ENCODE measurements at regions not wholly inside any gene's neighbourhood (a gene's known extent, or its start where the extent isn't known, plus 50 kb on each side); places are given as distances from the start of the nearest gene placed in this dataset.

GRCh38 chr5:176711883-176712282 lies 64.6 kb downstream of the TSPAN17 start:
- Histone ChIP-seq H3K27me3 (peaks cover 5% of the 10 kb centered on the region), H3K9me3 (ENCODE audit: low read depth) (no peaks in the 10 kb centered on the region), H2AFZ (no peak overlapping the region), H3K4me3 (no peak overlapping the region), H3K79me2 (no peaks in the 10 kb centered on the region), H4K20me1 (ENCODE audit: insufficient read depth, poor library complexity, severe bottlenecking) (no peaks in the 10 kb centered on the region), H3K4me1 (ENCODE audit: insufficient read depth) (no peaks in the 10 kb centered on the region), H3K4me2 (no peak overlapping the region), H3K27ac (no peak overlapping the region), H3K9me2 (replicated peaks; ENCODE audit: insufficient read depth) (no peaks in the 10 kb centered on the region), H3K36me3 (replicated peaks; ENCODE audit: insufficient read depth, low read depth) (no peaks in the 10 kb centered on the region)
- 63% methylated on average over 7 of the region's 7 CpGs for WGBS (ENCODE audit: low lambda C conversion rate, missing lambda C conversion rate)
- TF ChIP-seq CTCF (IDR thresholded peaks at IDR 0.05; ENCODE audit: poor library complexity) (no peak), EZH2 (IDR thresholded peaks at IDR 0.05; ENCODE audit: borderline replicate concordance) (no peak)
- DNase-seq (ENCODE audit: low spot score): no peak

GRCh38 chr5:176712546-176713304 lies 65.4 kb downstream of the TSPAN17 start:
- Histone ChIP-seq H3K27me3 (peaks cover 6% of the 10 kb centered on the region), H3K79me2 (no peaks in the 10 kb centered on the region), H3K4me2 (no peak overlapping the region), H3K4me3 (no peak overlapping the region), H3K27ac (no peak overlapping the region), H4K20me1 (ENCODE audit: insufficient read depth, poor library complexity, severe bottlenecking) (no peaks in the 10 kb centered on the region), H3K4me1 (ENCODE audit: insufficient read depth) (no peaks in the 10 kb centered on the region), H3K9me3 (ENCODE audit: low read depth) (no peaks in the 10 kb centered on the region), H3K9me2 (replicated peaks; ENCODE audit: insufficient read depth) (no peaks in the 10 kb centered on the region), H2AFZ (no peak overlapping the region), H3K36me3 (replicated peaks; ENCODE audit: insufficient read depth, low read depth) (no peaks in the 10 kb centered on the region)
- TF ChIP-seq EZH2 (IDR thresholded peaks at IDR 0.05; ENCODE audit: borderline replicate concordance) (no peak), CTCF (IDR thresholded peaks at IDR 0.05; ENCODE audit: poor library complexity) (no peak), EZH2phosphoT487 (IDR thresholded peaks at IDR 0.05; ENCODE audit: low read depth, severe bottlenecking, unreplicated experiment) (no peak)
- WGBS (ENCODE audit: low lambda C conversion rate, missing lambda C conversion rate): 59% methylated on average over 17 of the region's 17 CpGs
- DNase-seq (ENCODE audit: low spot score): no peak

GRCh38 chr5:176713409-176713808 lies 66.1 kb downstream of the TSPAN17 start:
- Histone ChIP-seq H3K9me2 (replicated peaks; ENCODE audit: insufficient read depth) (no peaks in the 10 kb centered on the region), H3K4me3 (no peak overlapping the region), H2AFZ (no peak overlapping the region), H3K4me1 (ENCODE audit: insufficient read depth) (no peaks in the 10 kb centered on the region), H3K36me3 (replicated peaks; ENCODE audit: insufficient read depth, low read depth) (no peaks in the 10 kb centered on the region), H4K20me1 (ENCODE audit: insufficient read depth, poor library complexity, severe bottlenecking) (no peaks in the 10 kb centered on the region), H3K27me3 (peaks cover 6% of the 10 kb centered on the region), H3K27ac (no peak overlapping the region), H3K9me3 (ENCODE audit: low read depth) (no peaks in the 10 kb centered on the region), H3K79me2 (no peaks in the 10 kb centered on the region), H3K4me2 (no peak overlapping the region)
- WGBS (ENCODE audit: low lambda C conversion rate, missing lambda C conversion rate): 90% methylated on average over 6 of the region's 6 CpGs
- TF ChIP-seq EZH2phosphoT487 (IDR thresholded peaks at IDR 0.05; ENCODE audit: low read depth, severe bottlenecking, unreplicated experiment) (no peak), CTCF (IDR thresholded peaks at IDR 0.05; ENCODE audit: poor library complexity) (no peak), EZH2 (IDR thresholded peaks at IDR 0.05; ENCODE audit: borderline replicate concordance) (no peak)
- DNase-seq (ENCODE audit: low spot score): no peak
